ENCODE measurements at regions not wholly inside any gene's neighbourhood (a gene's known extent, or its start where the extent isn't known, plus 50 kb on each side); places are given as distances from the start of the nearest gene placed in this dataset.
A peak's percentile ranks its signal among the peaks of the same experiment; 100 is the strongest.
"Not testable (repeated sequence)": the region's sequence is repeated elsewhere in the genome, so short reads cannot be mapped to it uniquely, and the experiment has no call there.

DNA sequence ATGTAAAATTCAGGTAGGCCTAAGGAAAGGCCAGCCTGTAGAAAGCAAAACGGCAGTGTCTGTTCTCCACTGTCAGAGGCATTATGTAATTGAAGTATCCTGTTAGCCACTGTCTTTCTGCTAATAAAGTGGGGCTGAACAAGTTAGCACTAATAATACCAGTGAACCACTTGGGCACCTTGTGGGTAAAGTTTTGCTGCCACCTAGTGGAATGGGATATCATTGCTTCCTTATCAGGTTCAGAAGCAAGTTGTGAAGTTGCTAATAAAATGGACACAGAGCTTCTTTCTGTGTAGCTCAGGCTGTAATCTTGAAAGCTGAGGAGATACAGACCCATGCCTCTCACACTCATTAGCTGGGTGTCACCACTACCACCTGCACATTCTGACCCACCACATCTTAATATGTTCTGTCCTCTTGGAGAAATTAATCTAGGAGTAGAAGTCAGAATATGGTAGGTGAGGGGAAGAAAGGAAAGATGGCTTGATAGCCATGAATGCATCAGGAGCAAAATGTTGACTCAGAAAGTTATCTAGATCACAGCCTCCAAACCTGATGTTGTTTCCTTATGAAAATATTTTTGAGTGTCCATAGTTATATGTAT is 175.1 kb downstream of the SEPTIN7 start:
- DNase-seq, result peak; percentile 73

DNA sequence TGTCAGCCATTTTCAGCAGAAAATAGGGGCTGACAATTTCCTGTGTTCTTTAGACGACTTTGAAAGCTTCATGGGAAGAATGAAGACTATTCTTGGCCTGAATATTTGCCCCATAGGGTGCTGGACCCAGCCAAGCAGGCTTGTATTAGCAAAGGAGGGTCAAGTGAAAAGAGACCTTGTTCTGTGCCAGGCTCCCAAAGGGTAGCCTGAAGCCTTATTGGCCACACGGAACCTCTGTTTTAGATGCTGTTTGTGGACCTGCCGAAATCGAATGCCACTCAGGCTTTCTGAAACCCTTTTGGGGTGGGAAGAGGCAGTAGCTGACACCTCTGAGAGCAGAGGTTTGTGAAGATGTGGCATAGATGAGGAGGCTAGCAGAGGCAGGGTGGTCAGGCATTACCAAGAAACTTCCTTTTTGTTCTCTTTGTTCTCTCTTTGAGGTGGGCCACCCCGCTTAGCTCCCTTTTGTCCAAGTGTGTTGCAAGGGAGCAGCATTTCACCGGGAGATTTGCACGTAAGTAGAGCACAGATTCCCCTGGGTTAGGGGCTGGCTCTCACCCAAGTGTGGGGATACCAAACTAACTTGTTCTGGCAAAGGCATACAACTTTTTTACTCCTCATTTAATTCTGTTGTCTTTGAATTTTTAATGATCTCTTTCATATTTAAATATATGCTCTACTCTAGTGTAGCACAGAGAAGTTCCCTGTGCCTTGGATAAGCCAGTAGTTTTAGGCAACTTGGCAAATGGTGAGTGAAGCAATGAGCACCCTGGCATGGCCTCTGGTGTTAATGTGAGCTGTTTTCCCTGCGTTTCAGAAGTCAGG is 174.0 kb upstream of the EEPD1 start:
- DNase-seq, result not testable (repeated sequence)

DNA sequence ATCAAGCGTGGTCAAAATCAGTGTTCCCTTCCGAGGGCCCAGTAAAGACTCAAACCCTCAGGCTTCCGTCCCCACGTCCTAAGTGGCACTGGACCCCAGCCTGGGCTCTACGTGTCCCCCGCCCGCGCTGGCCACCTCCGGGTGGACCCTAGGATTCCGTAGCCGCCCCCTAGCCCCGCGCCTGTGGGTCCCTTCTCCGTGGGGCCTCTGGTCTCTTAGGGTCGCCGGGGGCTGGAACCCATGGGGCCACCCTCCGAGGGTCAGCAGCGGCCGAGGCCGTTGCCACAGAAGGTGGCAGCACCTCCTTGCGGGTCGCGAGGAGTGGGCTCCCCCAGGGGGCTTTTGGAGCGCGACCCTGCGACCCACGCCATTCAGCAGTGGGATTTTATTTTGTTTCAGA is 170.5 kb upstream of the EEPD1 start:
- DNase-seq, result no peak

DNA sequence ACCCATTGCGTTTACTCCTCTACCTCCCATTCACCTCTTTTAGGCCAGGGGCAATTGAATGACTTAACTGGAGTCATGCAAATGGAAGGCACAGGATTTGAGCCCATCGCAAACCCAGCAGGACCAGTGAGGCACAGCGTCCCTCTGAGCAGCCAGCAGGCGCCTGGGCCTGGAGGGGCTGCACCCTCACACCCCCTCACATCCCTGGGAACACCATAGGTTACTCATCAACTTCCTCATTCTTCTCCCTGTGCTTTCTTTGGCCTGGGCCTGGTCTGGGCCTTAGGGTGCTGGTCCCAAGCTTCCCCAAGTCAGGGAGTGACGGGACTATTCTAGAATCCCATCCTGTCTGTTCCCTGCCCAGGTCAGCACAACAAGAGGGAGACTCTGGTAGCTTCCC is 169.4 kb upstream of the EEPD1 start:
- DNase-seq, result no peak

DNA sequence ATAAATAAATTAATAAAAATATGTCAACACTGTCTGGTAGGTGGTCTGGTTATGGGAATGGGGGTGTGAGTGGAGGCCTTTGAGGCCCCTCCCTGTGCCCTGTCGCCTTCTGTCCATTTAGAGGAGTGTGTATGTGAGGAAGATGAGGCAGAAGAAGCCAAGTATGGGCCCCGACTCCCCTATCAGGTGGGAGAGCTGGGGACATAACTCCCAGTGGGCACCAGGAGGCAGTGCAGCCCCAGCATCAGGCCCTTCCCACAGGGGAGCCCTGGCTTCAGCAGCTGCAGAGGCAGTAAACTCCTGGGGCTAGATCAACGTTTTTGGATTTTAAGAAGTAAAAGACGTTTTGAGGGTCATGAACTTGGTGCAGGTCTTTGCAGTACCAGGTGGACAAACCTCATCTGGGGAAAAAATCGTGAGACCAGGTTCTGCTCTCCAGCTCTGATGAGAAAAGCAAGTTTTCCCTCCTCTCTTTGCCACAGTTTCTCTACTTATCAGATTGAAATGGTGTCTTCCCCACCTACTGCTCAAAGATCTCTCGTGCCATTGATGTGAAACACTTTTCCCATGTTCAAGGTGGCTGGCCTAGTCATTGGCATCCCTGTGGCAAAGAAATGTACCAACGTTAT is 167.8 kb upstream of the EEPD1 start:
- DNase-seq, result peak; percentile 74

DNA sequence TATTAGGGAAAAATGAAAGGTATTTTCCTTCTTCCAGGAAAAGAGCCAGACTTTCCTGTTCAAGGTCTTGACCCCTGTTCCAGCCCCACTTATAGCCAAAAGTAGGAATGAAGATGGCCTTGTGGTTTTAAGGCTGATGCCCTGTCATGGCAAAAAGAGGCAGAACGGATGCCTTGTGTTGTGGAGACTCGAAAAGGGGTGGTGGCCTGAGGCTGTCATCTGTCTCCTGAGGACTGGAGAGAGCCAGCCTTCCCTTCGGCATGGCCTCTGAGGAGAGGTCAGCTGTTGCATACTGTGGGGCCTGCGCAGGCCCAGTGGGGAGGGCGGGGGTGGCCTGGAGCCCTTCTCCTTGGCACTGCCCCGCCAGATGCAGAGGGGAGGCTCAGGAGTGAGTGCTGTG is 166.0 kb upstream of the EEPD1 start:
- DNase-seq, result peak; percentile 12

DNA sequence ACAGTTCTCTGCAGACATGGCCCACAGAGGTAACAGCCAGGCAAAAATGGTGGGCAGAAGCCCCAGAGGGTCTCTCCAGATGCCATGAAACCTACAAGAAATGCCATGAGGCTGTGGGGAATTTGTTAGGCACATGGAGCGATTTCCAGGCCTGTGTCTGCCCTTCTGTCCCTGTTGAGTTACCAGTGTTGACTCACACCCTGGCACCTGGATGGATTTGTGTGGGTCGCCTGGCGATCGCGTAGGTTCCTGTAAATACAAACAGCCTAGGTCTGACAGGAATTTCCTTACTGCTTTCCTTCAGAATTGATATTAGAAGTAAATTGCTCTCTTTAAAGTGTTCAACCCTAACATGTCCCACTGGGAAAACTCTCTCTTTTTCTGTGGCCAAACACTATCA is 164.9 kb upstream of the EEPD1 start:
- no peak for DNase-seq

DNA sequence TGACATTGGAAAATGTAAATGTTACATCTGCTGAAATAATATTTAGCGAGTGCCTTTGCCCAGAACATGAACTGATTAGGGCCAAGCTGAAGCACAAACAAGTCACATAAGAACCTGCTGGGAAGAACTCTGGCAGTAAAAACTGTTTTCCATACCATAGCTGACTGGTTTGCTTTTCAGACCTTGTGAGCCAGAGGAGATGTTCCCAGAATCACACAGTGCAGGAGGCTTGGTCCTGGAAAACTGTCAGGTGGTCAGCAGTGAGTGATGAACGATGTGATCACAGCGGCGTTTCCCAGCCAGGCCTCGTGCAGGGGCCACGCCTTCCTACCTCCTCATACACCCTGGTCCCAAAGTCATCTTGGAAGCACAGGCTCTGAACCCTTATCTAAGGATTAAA is 164.2 kb upstream of the EEPD1 start:
- DNase-seq, result no peak

DNA sequence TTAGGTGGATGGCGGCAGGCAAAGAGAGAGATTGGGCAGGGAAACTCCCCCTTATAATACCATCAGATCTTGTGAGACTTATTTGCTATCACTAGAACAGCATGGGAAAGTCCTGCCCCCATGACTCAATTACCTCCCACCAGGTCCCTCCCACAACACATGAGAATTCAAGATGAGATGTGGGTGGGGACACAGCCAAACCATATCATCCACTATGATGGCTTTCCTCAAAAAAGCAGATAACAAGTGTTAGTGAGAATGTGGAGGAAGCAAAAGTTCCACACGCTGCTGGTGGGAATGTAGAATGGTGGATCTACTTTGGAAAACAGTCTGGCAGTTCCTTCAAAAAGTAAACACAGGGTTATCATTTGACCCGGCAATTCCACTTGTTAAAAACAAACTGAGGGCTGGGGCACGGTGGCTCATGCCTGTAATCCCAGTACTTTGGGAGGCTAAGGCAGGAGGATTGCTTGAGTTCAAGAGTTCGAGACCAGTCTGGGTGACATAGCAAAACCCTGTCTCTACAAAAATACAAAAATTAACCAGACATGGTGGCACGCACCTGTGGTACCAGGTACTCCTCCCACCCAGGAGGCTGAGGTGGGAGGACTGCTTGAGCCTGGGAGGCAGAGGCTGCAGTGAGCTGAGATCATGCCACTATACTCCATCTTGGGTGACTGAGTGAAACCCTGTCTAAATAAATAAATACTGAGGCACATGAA is 161.4 kb upstream of the EEPD1 start:
- DNase-seq, result no peak

DNA sequence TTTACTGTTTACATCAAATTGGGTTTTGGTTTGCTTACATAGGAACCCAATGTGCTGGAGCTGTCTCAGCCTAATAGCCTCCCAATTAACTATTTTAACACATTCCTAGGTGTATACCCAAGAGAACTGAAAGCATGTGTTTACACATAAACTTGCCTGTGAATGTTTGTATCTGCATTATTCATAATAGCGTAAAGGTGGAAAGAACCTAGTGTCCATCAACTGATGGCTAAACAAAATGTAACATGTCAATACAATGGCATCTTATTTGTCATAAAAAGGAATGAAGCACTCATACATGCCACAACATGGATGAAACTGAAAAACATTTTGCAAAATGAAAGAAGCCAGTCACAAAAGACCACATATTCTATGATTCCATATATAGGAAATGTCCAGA is 160.6 kb upstream of the EEPD1 start:
- DNase-seq, result no peak

DNA sequence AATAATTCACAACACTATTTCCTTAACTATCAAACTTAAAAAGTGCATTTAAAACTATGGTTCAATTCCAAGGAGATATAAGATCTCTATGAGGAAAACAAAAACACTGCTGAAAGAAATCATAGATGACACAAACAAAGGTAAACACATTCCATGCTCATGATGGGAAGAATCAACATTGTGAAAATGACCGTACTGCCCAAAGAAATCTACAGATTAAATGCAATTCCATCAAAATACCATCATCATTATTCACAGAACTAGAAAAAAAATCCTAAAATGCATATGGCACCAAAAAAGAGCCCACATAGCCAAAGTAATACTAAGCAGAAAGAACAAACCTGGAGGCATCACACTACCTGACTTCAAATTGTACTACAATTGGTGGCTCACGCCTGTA is 159.9 kb upstream of the EEPD1 start:
- DNase-seq, result no peak

DNA sequence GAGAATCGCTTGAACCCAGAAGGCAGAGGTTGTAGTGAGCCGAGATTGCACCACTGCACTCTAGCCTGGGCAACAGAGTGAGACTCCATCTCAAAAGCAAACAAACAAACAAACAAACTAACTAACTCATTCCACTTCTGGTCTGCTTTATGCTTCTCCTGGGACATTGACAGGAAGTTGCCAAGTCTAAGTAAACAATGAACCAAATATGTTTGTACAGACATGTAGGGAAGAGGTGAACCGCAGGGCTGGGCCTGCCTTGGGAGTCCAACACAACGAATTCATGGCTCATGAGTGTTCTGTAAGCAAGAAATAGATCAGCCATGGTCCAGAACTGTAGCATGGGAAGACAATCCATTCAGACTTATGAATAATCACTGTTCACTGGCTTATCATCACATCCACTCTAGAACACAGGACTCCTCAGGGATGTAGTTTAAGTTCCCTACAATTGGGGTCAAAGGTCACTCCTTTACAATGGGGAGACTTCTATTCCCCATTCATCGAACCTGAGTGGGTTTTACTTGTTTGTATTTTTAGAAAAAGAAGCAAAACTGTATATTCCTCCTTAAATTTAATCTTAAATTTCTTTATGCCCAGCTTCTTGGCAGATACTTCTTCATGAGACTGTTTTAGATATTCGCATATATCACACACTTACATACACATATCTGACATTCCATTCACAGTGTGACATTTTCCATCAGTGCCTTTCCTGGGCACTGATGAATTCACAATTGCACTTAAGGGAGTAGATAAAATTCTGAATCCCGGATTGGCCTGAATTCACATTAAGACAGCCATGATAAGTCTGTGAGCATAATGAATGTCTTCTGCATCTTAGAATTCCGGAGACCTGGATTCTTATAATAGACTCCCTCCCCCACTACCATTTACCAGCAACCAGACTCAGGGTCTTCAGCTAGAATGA is 159.1 kb upstream of the EEPD1 start:
- peak; percentile 28 for DNase-seq

DNA sequence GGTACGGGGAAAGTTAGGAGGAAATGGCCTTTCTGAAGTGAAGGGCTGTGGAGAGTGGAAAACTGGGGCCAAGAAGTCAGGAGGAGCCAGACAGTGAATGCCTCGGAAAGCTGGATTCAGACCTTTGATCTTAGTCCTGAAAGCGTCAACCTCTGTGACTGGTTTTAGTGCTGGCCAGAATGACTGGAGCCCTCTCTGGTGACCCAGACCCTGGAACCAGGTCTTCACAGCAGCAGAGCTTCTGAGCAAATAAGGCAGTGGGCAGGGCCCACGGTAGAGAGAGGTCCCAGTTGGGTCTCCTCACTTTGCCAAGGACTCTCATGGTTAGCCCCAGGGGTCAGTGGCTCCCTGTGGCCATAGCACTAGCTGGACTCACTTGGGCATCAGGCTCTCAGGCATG is 157.7 kb upstream of the EEPD1 start:
- no peak for DNase-seq

DNA sequence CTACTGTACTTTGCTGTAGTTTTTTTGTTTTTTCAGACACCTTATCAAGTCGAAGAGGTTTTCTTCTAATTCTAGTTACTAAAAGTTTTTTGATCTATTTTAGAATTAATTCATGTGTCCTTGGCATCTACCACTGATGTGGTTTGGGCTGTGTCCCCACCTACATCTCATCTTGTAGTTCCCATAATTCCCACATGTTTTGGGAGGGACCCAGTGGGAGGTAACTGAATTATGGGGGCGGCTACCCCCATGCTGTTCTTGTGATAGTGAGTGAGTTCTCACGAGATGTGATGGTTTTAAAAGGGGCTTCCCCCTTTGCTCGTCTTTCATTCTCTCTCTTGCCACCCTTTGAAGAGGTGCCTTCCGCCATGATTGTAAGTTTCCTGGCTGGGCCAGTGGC is 154.6 kb upstream of the EEPD1 start:
- DNase-seq, result no peak

DNA sequence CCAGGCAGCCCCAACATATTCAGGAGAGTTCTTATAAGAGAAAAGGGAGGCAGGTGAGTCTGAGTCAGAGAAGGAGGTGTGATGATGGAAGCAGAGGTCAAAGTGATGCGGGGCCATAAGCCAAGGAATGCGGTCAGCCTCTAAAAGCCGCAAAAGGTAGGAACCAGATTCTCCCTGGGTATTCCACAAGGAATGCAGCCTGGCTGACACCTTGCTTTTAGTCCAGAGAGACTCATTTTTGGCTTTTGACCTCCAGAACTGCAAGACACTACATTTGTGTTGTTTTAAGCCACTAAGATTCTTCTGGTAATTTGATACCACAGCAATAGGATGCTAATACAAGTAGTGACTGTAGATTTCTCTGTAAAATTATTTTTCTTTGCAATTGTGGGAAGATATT is 151.5 kb upstream of the EEPD1 start:
- DNase-seq, result no peak

DNA sequence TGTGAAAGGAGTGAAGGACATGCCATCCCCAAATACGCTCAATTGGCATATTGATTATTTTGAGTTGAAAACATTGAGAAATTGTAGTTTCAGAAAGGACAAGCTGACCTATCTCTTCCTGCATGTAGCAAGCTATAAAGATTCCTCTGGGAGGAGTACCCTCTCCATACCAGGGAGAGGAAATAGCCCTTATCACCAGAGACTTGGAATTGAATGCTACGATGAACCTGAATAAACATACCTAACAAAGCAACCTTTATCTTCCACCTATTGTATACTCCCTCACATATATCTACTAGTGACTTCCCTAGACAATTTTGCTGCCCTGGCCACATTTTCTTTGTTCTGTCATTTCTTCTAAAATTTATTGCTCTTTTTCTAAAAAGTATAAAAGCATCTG is 150.2 kb upstream of the EEPD1 start:
- DNase-seq, result no peak

DNA sequence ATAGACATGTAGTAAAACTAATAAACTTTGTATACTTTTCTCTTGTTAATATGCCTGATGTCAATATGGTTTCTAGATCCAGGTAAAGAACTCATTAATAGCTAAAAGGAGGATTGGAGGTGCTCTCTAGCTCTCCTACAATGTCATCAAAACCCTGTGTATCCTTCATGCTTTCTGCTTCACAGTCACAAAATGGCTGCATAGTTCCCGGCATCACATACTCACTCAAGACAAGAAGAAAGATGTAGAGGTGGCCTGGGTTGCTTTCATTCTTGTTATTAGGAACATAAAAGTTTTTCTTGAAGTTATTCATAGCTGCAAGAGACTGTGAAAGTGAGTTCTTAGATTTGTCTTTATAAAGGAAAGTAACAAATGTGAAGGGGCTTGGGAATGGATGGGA is 149.7 kb upstream of the EEPD1 start:
- no peak for DNase-seq

DNA sequence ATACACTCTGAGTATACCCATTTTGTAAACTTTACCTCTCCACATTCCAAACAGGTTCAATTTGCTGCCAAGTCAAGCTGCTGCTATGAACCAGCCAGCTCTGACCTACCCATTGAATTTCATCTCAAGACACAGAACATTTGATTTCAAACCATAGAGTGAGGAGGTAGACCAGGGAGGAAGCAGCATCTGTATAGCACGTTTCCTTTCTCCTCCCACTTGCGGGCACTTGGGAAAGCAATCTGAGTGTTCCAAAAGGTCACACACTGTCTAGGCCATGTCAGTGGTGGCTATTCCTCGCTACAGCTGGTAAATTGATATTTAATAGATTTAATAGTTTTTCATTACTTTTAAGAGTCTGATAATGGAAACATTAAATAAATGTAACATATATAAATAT is 147.8 kb upstream of the EEPD1 start:
- no peak for DNase-seq

DNA sequence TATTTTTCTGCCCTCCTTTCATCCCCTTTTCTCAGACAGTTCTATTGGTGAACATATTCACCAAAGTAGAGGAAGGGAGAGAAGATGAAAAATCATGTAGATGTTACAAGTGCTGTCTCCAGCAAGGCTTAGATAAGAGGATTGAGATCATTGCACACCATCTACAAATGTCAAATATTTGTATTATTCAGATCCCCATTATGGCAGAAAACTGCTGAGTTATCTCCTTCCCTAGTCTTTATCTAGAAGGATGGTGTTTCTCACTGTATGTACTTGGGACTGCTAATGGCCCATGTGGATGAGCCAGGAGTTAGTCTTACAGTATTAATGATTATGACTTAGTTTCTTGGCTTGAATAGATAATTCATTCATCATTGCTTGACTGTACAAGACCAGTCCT is 147.2 kb upstream of the EEPD1 start:
- DNase-seq, result no peak

DNA sequence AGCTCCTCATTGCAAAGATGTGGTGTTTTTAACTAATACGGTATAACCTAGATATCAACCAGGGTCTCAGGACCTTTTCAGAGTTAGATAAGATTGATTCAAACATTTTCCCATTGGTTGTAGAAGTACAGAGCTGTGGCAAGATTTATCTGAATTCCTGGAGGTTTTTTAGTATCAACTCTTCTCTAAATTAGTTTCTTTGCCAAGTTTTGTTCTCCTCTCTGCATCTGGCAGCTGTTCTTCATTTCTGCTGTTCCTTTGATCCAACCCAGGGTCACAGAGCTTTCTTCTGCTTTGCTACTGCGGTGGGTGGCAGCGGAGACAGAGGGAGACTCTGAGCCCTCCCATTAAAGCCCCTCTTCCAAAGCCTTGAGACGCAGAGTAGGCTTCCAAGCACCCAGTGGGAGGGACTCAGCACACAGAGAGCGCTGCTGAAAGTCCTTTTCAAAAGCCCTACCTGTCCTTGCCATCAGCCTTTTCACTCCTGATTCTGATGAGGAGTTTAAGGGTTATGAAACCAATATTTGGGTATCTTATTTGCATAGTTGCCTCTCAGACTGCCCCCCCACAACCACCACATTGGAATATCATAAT is 146.3 kb upstream of the EEPD1 start:
- no peak for DNase-seq

DNA sequence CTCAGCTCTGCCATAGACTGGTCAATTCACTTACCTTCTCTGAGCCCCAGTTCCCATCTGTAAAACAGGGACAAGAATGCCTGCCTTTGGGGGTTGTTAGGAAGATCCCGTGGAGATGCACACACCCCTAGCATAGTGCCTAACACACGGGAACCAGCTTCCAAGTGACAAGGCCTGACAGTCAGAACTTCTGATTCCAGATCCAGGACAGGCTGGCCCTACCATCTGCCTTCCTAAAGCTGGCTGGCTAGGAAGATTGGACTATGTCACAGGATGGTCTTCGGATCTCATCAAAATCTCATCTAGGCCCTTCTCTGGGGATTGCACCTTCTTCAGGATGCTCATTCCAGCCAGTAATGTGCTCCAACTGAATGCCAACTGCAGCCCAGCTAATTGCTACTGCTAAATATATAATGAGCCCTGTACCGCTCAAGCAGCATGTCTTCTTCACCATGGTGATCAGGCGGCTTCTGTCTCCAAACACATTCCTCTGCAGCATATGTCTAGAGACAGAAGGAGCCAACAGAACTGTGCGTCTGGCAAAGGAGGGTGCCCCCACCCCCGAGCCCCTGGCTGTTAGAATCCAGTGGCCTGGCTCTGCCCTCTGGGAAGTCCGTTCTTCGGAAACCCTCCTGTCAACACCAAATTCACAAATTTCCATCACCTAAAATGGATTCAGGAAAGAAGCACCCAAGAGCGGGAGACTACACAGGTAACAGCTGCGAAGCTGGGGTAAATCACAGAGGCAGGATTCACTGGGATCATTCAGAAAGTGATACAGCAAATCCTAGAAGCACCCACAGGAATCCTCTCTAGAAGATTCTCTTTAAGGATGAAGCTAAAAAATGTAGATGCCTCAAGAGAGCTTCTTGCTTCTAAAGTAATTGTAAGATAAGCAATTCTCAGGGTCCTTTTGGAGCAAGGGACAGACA is 142.1 kb upstream of the EEPD1 start:
- no peak for DNase-seq

Data from fibroblast of upper back skin (primary cell).